Body of pancreas (tissue), 4 donors: ENCODE measurements at regions not wholly inside any gene's neighbourhood (a gene's known extent, or its start where the extent isn't known, plus 50 kb on each side); places are given as distances from the start of the nearest gene placed in this dataset.

ENCODE experiments used
- ATAC-seq: fragments of 150-250 bp; one replicate; pipeline ENCODE4 v1.9.1; 2016
- DNase-seq, 4 donors: peaks; one replicate each; pipeline ENCODE4 v3.0.0-alpha.2; 2019
- H3K27ac ChIP-seq, 4 donors: fragments of 200-600 bp; sonication (generic); 1 replicate in 3 of 4; 2 replicates in 1 of 4; pipeline versions ENCODE4 v1.5.1 to v1.6.1; 2016 to 2019; ENCODE audit warnings: mild to moderate bottlenecking in 1 of 4, mixed read lengths in 1 of 4, moderate library complexity in 1 of 4
- H3K27me3 ChIP-seq, 2 donors: fragments of 200-600 bp; sonication (generic); one replicate each; pipeline ENCODE4 v1.6.0; 2016; ENCODE audit warnings: mild to moderate bottlenecking in 1 of 2
- H3K36me3 ChIP-seq, 2 donors: fragments of 200-600 bp; sonication (generic); replicated peaks in 1 of 2; 2 replicates each; pipeline ENCODE4 v1.5.1; 2016; ENCODE audit warnings: low read depth in 2 of 2; ENCODE audit not compliant: insufficient read depth in 1 of 2
- H3K4me1 ChIP-seq: fragments of 200-600 bp; sonication (generic); one replicate; pipeline ENCODE4 v1.6.0; 2016
- H3K4me3 ChIP-seq, 2 donors: fragments of 200-600 bp; sonication (generic); 1 replicate in 1 of 2; 2 replicates in 1 of 2; pipeline ENCODE4 v1.5.1; 2016 to 2019
- H3K9me3 ChIP-seq, 3 donors: fragments of 200-600 bp; sonication (generic); 1 replicate in 2 of 3; 2 replicates in 1 of 3; pipeline ENCODE4 v1.5.1; 2016
- POLR2A ChIP-seq, 3 donors: fragments of 450-650 bp; IDR thresholded peaks; one replicate each; pipeline ENCODE4 v1.6.1; 2016; ENCODE audit warnings: antibody characterized with exemption in 3 of 3, mild to moderate bottlenecking in 2 of 3
- WGBS, 2 donors: methylation state at CpG; one replicate each; pipeline ENCODE4 v1.1.5; 2017; 5-methylcytosine and 5-hydroxymethylcytosine counted together
- intact Hi-C: fragments of 100-400 bp; cut with DNase I; formaldehyde crosslinking; loops from one replicate; pipeline ENCODE4 v1.15.1; 2023
- TF ChIP-seq, protein P1 (sequence below), 7 experiments: fragments of 450-650 bp in 4 of 7; fragments of 200-600 bp in 3 of 7; sonication (generic) in 3 of 7; IDR thresholded peaks; one replicate each; pipeline ENCODE4 v1.5.1; 2016 to 2019; ENCODE audit warnings: antibody characterized with exemption in 7 of 7

DNA sequence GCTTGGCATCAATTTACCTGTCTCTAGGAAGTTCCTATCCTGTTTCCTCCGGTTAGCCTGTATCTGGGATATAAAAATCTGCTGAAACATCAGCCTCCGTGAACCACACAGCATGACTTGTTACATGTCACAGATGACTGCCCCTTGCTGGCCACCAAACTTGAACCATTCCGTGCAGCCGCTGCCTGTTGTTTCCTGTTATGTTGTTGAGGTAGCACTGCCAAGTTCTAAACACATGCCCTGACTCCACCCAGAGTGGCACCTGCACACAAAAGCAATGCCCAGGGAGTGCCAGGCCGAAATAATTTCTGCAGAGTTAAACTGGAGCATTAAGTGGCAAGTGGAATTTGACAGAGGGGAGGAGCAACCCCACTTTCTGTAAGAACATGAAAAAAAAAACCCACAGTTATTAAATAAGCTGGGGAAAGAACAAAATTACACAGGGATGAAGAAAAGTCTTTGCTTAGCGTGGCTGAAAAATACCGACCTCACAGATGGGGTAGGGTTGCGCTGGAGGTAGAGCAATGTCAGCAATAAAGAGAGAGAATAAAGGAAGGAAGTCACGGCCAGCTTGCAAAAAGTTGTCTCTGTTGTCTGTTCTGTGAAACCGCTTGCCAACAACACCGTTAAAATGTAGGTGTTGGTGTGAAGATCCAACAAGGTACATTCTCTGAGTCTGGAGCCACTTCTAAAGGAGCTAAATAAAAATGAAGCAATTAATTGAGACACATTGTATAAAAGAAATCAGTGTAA, 174.6 kb upstream of the CDH13 start:
- no peaks in the 10 kb centered on the region for H3K9me3 ChIP-seq
- intact Hi-C loops: loop anchor here (10.0 kb wide), 2 partner anchors 63 to 187 kb away; no protein-coding TSS in a partner anchor
- TF ChIP-seq, protein P1, sequence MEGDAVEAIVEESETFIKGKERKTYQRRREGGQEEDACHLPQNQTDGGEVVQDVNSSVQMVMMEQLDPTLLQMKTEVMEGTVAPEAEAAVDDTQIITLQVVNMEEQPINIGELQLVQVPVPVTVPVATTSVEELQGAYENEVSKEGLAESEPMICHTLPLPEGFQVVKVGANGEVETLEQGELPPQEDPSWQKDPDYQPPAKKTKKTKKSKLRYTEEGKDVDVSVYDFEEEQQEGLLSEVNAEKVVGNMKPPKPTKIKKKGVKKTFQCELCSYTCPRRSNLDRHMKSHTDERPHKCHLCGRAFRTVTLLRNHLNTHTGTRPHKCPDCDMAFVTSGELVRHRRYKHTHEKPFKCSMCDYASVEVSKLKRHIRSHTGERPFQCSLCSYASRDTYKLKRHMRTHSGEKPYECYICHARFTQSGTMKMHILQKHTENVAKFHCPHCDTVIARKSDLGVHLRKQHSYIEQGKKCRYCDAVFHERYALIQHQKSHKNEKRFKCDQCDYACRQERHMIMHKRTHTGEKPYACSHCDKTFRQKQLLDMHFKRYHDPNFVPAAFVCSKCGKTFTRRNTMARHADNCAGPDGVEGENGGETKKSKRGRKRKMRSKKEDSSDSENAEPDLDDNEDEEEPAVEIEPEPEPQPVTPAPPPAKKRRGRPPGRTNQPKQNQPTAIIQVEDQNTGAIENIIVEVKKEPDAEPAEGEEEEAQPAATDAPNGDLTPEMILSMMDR (IDR thresholded peaks at IDR 0.05): no peak
- TF ChIP-seq POLR2A (IDR thresholded peaks at IDR 0.05): no peak
- no peaks in the 10 kb centered on the region for H3K4me1 ChIP-seq
- DNase-seq (no peak), ATAC-seq (no peak)
- no peak overlapping the region for H3K27ac ChIP-seq
- no peaks in the 10 kb centered on the region for H3K36me3 ChIP-seq
- WGBS, 2 donors: 58 to 62% methylated on average over 11 of the region's 11 CpGs
- no peak overlapping the region for H3K4me3 ChIP-seq
- H3K27me3 ChIP-seq: no peaks in the 10 kb centered on the region

DNA sequence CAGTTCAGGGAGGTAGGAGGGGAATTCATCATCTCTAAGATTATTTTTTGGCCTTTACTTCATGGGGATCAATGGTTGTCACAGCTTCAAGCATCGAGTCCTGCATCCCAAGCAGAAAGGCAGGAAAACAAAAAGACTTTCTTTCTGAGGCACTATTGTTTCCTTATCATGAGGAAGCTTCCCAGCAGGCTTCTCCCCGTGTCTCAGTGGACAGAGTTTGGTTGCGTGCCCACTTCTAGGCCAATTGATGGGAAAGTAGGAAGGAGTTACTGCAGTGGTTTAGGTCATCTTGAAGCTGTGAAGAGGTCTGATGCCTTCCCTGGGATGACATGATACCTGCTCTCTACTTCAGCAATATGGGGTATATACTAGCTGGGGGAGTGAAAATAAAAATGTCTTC, 175.3 kb upstream of the CDH13 start:
- no peak for TF ChIP-seq POLR2A (IDR thresholded peaks at IDR 0.05)
- TF ChIP-seq, protein P1 (IDR thresholded peaks at IDR 0.05): no peak
- Histone ChIP-seq H3K9me3 (no peaks in the 10 kb centered on the region), H3K27ac (no peak overlapping the region), H3K4me1 (no peaks in the 10 kb centered on the region), H3K4me3 (no peak overlapping the region), H3K36me3 (no peaks in the 10 kb centered on the region), H3K27me3 (no peaks in the 10 kb centered on the region)
- WGBS, 2 donors: 45 to 50% methylated on average over 3 of the region's 3 CpGs
- ATAC-seq (no peak), DNase-seq (no peak)
- intact Hi-C loops: loop anchor here (10.0 kb wide), 2 partner anchors 63 to 187 kb away; no protein-coding TSS in a partner anchor

DNA sequence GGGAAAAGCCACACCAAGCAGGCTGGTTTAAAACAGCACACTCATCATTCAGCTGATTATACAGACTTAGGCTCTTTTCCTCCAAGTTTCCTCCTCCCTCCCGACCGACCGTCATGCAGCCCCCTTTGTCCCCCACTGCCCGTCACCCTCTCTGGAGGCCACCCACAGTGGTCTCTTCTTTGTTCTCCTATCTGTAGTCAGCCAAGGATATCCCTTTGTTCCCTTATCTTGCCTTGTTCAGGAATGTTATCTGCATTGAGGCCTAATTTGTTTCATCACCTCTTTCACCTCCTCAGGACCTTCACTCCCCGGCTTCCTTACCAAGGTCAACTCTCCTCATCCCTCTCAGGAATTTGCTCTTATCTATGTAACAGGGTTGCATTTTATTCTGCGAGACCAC, 186.4 kb upstream of the CDH13 start:
- no peak for ATAC-seq
- no peak overlapping the region for H3K27ac ChIP-seq
- no peaks in the 10 kb centered on the region for H3K4me1 ChIP-seq
- no peaks in the 10 kb centered on the region for H3K9me3 ChIP-seq
- no peaks in the 10 kb centered on the region for H3K36me3 ChIP-seq
- H3K4me3 ChIP-seq: no peak overlapping the region
- no peak for DNase-seq
- WGBS, 2 donors: 40 to 51% methylated on average over 6 of the region's 6 CpGs
- intact Hi-C loops: no loop called here
- H3K27me3 ChIP-seq: no peaks in the 10 kb centered on the region
- TF ChIP-seq, protein P1 (IDR thresholded peaks at IDR 0.05): no peak
- no peak for TF ChIP-seq POLR2A (IDR thresholded peaks at IDR 0.05)

DNA sequence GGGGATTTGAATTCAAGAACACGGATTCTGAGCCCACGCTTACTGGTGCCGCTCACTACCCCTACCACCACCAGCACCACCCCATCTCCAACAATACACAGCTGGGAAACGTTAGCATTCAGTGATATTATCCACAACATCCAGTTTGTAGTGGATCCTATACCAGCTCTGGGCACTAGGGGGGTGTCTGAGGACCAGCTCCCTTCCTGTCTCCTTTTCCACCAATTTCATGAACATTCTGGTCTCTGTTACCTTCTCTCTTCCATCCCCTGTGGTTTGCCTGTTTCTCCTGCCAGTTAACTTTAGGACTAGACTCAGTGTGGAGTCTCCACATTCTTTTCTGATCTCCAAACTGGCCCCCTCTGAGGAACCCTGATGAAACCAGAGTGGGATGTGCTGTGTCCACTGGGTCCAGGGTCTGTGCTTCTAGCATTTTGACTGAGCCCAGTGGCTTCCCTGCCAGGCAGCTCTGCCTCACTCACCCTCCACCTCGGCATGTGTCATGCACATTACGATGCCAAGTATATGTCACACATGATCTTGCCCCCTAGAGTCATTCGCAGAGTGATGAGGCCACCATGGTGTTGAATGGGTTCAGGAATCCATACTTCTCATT, 187.0 kb upstream of the CDH13 start:
- no peak for DNase-seq
- H3K9me3 ChIP-seq: no peaks in the 10 kb centered on the region

More for the DNA sequence above, 187.0 kb upstream of the CDH13 start:
- TF ChIP-seq, protein P1 (IDR thresholded peaks at IDR 0.05): peak in 1 of 7 experiments; percentile 14
- no peak for TF ChIP-seq POLR2A (IDR thresholded peaks at IDR 0.05)
- intact Hi-C loops: no loop called here
- Histone ChIP-seq H3K36me3 (no peaks in the 10 kb centered on the region), H3K27ac (no peak overlapping the region), H3K4me3 (no peak overlapping the region), H3K27me3 (no peaks in the 10 kb centered on the region), H3K4me1 (no peaks in the 10 kb centered on the region)
- WGBS, 2 donors: 59 to 72% methylated on average over 7 of the region's 7 CpGs
- ATAC-seq: no peak
